ENCODE measurements at regions not wholly inside any gene's neighbourhood (a gene's known extent, or its start where the extent isn't known, plus 50 kb on each side); places are given as distances from the start of the nearest gene placed in this dataset.

DNA sequence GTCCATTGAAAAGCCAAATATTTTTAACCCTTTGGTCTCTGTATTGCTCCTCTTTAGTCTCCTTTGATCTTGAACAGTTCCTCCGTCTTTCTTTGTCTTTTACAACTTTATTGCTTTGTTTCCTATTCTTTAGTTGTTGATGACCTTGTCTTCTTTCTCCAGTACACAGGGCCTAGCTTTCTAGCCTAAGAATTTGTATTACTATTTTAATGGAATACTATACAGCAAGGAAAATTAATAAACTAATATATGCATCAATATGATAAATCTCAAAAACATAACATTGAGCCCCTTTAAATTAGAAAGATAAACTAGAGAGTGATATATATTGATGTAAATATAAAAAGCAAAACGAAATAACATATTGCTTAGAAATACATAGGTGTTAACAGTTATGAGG lies 88.7 kb downstream of the NR1D2 start:
- no peak for DNase-seq

GRCh38 chr3:24034464-24034863 lies 89.4 kb downstream of the NR1D2 start:
- no peak for DNase-seq

GRCh38 chr3:24037971-24038370 lies 92.9 kb downstream of the NR1D2 start:
- DNase-seq: peak; percentile 8

DNA sequence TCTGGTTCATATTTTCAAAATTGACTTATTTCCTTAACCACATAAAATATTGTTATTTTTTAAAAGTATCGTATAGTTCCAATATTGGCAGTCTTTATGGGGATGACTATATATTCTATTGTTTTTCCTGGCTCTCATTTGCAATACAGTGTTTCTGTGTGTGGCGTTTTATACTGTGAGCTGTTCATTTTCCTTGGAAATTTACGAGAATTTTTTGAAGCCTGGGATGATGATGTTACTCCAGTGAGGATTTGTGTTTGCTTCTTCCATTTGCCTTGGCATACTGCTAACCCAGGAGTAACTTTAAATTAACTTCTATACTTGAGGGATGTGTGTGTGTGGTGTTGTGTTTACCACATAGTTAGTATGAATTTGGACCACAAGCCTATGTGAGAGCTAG lies 95.2 kb downstream of the NR1D2 start:
- no peak for DNase-seq

- DNase-seq: no peak
Observed at GRCh38 chr3:24042174-24043059, 97.3 kb downstream of the NR1D2 start.

- DNase-seq: no peak
Observed at GRCh38 chr3:24043168-24043567, 98.1 kb downstream of the NR1D2 start.

GRCh38 chr3:24043985-24044384 lies 98.9 kb downstream of the NR1D2 start:
- no peak for DNase-seq

DNA sequence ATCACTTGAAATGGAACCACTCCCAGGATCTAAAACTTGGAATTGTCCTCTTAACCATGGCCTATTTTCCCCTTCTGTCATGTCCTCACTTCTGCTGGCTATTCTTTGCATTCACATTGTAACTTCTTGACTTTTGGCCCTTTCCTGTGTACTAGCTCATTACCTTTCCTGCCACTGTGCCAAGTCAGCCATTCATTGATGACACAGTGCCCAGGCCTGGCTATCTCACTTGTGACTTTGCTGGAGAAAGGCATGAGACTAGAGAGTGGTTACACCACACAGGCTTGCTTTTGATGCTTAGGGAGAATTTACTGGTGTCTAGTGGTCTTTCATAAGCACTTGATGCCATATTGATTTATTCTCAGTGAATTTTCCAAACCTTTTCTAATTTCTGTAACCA lies 101.1 kb downstream of the NR1D2 start:
- DNase-seq: no peak

- DNase-seq: no peak
Observed at GRCh38 chr3:24047513-24047912, 102.4 kb downstream of the NR1D2 start.

- no peak for DNase-seq
Observed at GRCh38 chr3:24048843-24049242, 103.8 kb downstream of the NR1D2 start.

GRCh38 chr3:24052446-24052845 lies 107.4 kb downstream of the NR1D2 start:
- DNase-seq: no peak

DNA sequence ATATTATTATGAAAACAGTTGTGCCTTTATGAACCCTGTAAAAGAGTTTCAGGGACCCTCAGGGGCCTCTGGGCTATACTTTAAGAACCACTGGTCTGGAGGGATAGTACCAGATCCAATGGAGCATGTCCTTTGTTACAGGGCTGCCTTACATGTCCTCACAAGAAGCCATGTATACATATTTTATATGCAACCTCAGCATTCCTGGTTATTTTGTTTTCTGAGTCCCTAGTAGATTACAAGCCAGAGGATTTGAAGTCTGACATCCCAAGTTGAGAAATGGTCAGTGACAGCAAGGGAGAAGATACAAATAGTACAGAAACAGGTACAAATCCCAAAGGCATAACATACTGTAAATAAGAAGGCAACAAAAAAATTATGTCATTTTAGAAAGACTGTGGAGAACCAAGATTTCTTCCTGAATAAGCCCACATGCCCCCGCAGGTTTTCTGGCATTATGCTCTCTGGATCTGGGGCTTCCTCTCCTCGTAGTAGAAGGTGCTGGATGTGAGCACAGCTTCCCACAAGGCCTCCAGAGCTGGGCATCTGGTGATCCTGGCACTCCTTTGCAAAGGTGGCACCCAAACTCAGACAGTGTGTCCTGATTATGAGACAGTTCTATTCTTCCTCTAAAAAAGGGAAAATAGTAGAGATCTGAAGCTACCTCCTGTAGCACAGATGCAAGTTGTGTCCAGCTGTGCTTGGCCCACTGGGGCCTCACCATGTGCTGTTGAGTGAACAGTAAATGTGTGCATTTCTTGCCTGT lies 114.0 kb downstream of the NR1D2 start:
- no peak for DNase-seq

GRCh38 chr3:24060055-24060454 lies 115.0 kb downstream of the NR1D2 start:
- DNase-seq: no peak

- DNase-seq: no peak
Observed at GRCh38 chr3:24062916-24063315, 117.8 kb downstream of the NR1D2 start.
